Mesodermal cell (in vitro differentiated cells): ENCODE measurements at regions not wholly inside any gene's neighbourhood (a gene's known extent, or its start where the extent isn't known, plus 50 kb on each side); places are given as distances from the start of the nearest gene placed in this dataset.

Experiments
- H3K27ac ChIP-seq: 2 replicates; pipeline ENCODE4 v1.7.0; 2013; ENCODE audit warnings: mild to moderate bottlenecking, low read depth, low read length, moderate library complexity; ENCODE audit not compliant: severe bottlenecking
- H3K36me3 ChIP-seq: 2 replicates; pipeline ENCODE4 v1.7.1; 2013; ENCODE audit warnings: mild to moderate bottlenecking, low read length, moderate library complexity; ENCODE audit not compliant: control insufficient read depth, insufficient read depth
- H3K4me1 ChIP-seq: one replicate; pipeline ENCODE4 v1.7.1; 2013; ENCODE audit warnings: mild to moderate bottlenecking, low read length; ENCODE audit not compliant: insufficient read depth, control insufficient read depth, poor library complexity, severe bottlenecking
- H3K4me3 ChIP-seq: 2 replicates; pipeline ENCODE4 v1.7.0; 2013; ENCODE audit warnings: low read length, control low read depth, mild to moderate bottlenecking; ENCODE audit not compliant: insufficient read depth, poor library complexity, severe bottlenecking; ENCODE audit errors: extremely low read depth
- H3K9me3 ChIP-seq: 2 replicates; pipeline ENCODE4 v1.7.1; 2013; ENCODE audit warnings: mild to moderate bottlenecking, low read length, moderate library complexity; ENCODE audit not compliant: control insufficient read depth
- WGBS, 2 experiments: methylation state at CpG; one replicate each; pipeline ENCODE4 v1.1.5; 2013; ENCODE audit warnings: missing lambda C conversion rate in 2 of 2; ENCODE audit not compliant: insufficient coverage in 2 of 2; 5-methylcytosine and 5-hydroxymethylcytosine counted together

- Histone ChIP-seq H3K4me3 (no peak overlapping the region), H3K9me3 (no peaks in the 10 kb centered on the region), H3K36me3 (no peaks in the 10 kb centered on the region), H3K4me1 (no peaks in the 10 kb centered on the region), H3K27ac (no peak overlapping the region)
- 83% methylated on average over 2 of the region's 2 CpGs; no CpG with 5 or more reads in 1 of the 2 experiments for WGBS, 2 experiments
Observed at GRCh38 chr13:73390100-73390499, 331.3 kb downstream of the KLF5 start.

DNA sequence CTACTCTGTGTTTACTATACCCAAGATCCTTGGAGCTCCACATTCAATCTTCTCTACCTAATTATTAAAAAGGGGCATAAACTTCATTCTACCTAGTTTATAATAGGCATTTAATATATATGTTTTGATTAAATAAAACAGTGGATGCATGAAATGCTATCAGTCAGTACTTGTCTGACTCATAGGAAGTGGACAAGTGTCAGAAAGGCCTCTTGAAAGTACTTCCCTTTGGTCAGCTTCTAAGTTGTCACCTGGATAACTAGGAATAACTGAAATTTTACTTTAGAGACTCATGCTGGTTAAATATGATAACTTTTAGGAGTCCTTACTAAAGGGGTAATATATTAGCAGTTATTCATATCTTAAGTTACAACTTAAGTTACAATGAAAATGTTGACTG lies 329.8 kb downstream of the KLF5 start:
- H3K4me1 ChIP-seq = no peaks in the 10 kb centered on the region
- H3K36me3 ChIP-seq = no peaks in the 10 kb centered on the region
- H3K27ac ChIP-seq = no peak overlapping the region
- H3K9me3 ChIP-seq = no peaks in the 10 kb centered on the region
- H3K4me3 ChIP-seq = no peak overlapping the region

DNA sequence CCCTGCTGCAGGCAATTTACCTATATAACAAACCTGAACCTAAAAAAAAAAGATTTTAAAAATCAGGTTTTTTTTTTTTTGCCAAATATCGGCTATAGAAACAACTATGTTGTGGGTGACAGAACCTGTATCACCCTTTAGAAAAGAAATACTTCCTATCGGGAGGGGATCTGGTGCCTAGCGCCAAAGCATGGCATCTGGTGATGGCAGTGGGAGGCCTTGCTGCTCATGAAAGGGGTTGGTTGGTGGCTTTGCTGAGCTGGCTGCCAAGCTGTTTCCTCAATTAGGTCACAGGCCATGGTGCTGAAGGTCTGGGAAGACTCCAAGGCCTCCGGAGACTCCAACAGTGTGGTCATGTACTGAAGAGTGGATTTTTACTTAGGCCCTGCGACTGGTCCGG lies 328.5 kb downstream of the KLF5 start:
- Histone ChIP-seq H3K9me3 (no peaks in the 10 kb centered on the region), H3K36me3 (no peaks in the 10 kb centered on the region), H3K4me1 (no peaks in the 10 kb centered on the region), H3K4me3 (no peak overlapping the region), H3K27ac (no peak overlapping the region)
- 72 to 90% methylated on average over 4 to 5 of the region's 6 CpGs for WGBS, 2 experiments

- no peaks in the 10 kb centered on the region for H3K4me1 ChIP-seq
- H3K27ac ChIP-seq = no peak overlapping the region
- H3K9me3 ChIP-seq = no peaks in the 10 kb centered on the region
- no peak overlapping the region for H3K4me3 ChIP-seq
- H3K36me3 ChIP-seq = no peaks in the 10 kb centered on the region
Observed at GRCh38 chr13:73385848-73386247, 327.0 kb downstream of the KLF5 start.

GRCh38 chr13:73372666-73373627 lies 314.1 kb downstream of the KLF5 start:
- no peaks in the 10 kb centered on the region for H3K36me3 ChIP-seq
- no peak overlapping the region for H3K4me3 ChIP-seq
- no peak overlapping the region for H3K27ac ChIP-seq
- WGBS, 2 experiments = 86 to 97% methylated on average over 3 to 4 of the region's 5 CpGs
- no peaks in the 10 kb centered on the region for H3K4me1 ChIP-seq
- H3K9me3 ChIP-seq = no peaks in the 10 kb centered on the region

DNA sequence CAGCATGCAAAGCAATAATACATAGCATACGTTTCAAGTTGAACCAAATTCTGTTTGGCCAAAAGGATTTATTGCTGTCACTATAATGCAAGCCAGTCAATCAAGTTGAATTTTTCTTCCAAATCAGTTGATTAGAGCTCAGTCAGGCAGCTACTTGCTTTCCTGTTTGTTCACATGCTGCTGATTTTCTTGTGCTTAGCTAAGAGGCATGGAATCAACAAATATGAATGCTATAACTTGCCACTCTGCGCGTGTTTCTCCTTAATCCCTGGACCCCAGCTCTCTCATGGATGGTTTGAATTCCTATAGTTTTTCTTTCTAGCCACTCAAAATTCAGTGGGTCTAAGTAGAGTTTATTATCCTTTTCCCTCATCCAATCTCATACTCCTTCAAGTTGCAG lies 311.3 kb downstream of the KLF5 start:
- H3K36me3 ChIP-seq = no peaks in the 10 kb centered on the region

GRCh38 chr13:73369095-73369494 lies 310.3 kb downstream of the KLF5 start:
- no peaks in the 10 kb centered on the region for H3K9me3 ChIP-seq
- no peak overlapping the region for H3K4me3 ChIP-seq
- H3K4me1 ChIP-seq = no peaks in the 10 kb centered on the region
- H3K27ac ChIP-seq = no peak overlapping the region
- H3K36me3 ChIP-seq = no peaks in the 10 kb centered on the region
- WGBS, 2 experiments = 88 to 93% methylated on average over 2 of the region's 2 CpGs

More for the DNA sequence above, 311.3 kb downstream of the KLF5 start:
- Histone ChIP-seq H3K4me1 (no peaks in the 10 kb centered on the region), H3K9me3 (no peaks in the 10 kb centered on the region), H3K27ac (no peak overlapping the region), H3K4me3 (no peak overlapping the region)
- WGBS, 2 experiments = 80 to 90% methylated on average over 1 of the region's 3 CpGs

DNA sequence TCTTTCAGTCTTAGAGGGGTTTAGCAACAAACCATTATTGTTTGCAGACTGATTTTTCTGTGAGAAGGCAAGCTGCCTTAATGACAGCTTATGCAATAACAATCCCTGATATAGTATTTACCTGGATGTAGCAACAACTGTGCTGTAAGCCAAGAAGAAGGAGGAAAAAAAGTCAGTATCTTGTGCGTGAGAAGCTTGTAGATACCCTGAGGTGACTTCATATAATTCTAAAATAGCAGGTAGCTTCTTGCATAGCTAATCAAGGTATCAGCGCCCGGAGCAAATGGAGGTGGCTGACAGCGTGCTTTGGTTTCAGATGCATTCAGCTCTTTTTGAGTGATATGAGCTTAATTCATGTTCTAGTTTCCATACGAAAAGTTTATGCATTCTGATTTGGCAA lies 309.8 kb downstream of the KLF5 start:
- H3K4me1 ChIP-seq = no peaks in the 10 kb centered on the region
- H3K27ac ChIP-seq = no peak overlapping the region
- H3K4me3 ChIP-seq = no peak overlapping the region
- WGBS, 2 experiments = 86 to 92% methylated on average over 4 of the region's 5 CpGs
- H3K36me3 ChIP-seq = no peaks in the 10 kb centered on the region
- H3K9me3 ChIP-seq = no peaks in the 10 kb centered on the region

DNA sequence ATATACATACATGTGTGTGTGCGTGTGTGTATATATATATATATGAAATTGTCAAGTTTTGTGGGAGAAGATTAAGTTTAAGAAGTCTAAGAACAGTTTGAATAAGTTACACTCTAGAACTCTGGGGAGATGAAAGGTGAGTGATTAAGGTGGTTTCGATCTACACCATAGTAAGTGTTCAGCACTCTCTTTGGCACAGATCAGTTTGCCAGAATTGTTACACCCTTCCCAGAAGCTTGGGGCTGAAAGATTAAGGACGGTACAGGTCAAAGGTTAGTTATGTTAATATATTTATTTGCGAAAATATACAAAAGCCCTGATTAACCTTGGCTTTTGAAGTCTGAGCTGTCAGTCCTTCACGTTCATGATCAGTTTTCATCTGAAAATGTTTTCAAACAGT lies 309.1 kb downstream of the KLF5 start:
- no peaks in the 10 kb centered on the region for H3K36me3 ChIP-seq
- H3K4me3 ChIP-seq = no peak overlapping the region
- H3K27ac ChIP-seq = no peak overlapping the region
- H3K4me1 ChIP-seq = no peaks in the 10 kb centered on the region
- 83 to 88% methylated on average over 1 to 5 of the region's 5 CpGs for WGBS, 2 experiments
- no peaks in the 10 kb centered on the region for H3K9me3 ChIP-seq

GRCh38 chr13:73366241-73366640 lies 307.4 kb downstream of the KLF5 start:
- Histone ChIP-seq H3K9me3 (no peaks in the 10 kb centered on the region), H3K4me3 (no peak overlapping the region), H3K4me1 (no peaks in the 10 kb centered on the region), H3K27ac (no peak overlapping the region), H3K36me3 (no peaks in the 10 kb centered on the region)
- WGBS, 2 experiments = 75 to 77% methylated on average over 2 to 3 of the region's 3 CpGs

DNA sequence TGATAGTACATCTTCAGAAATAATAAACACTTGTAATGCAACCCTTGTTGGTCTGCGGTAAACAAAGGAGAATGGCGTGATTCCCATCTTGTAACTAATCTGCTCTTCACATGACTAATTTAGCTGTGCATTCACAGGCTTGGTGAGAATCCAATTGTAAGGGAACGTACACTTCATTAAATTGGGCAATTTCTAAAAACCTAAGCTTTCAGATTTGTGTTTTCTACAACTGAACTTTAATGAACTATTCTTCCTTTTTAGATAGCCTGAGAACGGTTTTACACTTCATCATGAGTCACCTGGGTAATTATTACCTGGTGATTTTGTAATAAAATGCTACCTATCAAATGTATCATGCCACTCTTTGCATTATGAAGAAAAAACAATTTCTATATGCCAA lies 306.9 kb downstream of the KLF5 start:
- no peak overlapping the region for H3K4me3 ChIP-seq
- 94 to 100% methylated on average over 1 to 3 of the region's 4 CpGs for WGBS, 2 experiments
- no peaks in the 10 kb centered on the region for H3K9me3 ChIP-seq
- H3K36me3 ChIP-seq = no peaks in the 10 kb centered on the region
- H3K4me1 ChIP-seq = no peaks in the 10 kb centered on the region
- no peak overlapping the region for H3K27ac ChIP-seq
